ENCODE measurements at regions not wholly inside any gene's neighbourhood (a gene's known extent, or its start where the extent isn't known, plus 50 kb on each side); places are given as distances from the start of the nearest gene placed in this dataset.

DNA sequence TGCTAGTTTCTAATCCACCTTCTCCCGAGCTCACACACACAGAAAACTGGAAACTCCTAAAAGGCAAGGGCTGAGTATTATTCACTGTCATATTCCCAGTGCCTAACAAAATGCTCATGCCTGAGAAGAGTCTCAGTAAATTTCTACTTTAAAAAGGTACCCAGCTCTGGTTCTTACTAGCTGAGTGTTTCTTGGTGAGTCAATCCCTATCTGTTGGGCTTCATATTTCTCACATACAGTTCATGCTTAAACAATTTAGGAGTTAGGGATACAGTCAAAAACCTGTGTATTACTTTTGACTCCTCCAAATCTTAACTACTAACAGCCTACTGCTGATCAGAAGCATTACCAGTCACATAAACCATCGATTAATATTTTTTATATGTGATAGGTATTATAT, 204.9 kb downstream of the EN1 start:
- TF ChIP-seq POLR2A (IDR thresholded peaks at IDR 0.05; ENCODE audit: extremely low read depth, insufficient read length) (no peak), MYC (IDR thresholded peaks at IDR 0.05; ENCODE audit: low read depth, low read length) (no peak)
- TF ChIP-seq, protein P1, sequence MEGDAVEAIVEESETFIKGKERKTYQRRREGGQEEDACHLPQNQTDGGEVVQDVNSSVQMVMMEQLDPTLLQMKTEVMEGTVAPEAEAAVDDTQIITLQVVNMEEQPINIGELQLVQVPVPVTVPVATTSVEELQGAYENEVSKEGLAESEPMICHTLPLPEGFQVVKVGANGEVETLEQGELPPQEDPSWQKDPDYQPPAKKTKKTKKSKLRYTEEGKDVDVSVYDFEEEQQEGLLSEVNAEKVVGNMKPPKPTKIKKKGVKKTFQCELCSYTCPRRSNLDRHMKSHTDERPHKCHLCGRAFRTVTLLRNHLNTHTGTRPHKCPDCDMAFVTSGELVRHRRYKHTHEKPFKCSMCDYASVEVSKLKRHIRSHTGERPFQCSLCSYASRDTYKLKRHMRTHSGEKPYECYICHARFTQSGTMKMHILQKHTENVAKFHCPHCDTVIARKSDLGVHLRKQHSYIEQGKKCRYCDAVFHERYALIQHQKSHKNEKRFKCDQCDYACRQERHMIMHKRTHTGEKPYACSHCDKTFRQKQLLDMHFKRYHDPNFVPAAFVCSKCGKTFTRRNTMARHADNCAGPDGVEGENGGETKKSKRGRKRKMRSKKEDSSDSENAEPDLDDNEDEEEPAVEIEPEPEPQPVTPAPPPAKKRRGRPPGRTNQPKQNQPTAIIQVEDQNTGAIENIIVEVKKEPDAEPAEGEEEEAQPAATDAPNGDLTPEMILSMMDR (IDR thresholded peaks at IDR 0.05; ENCODE audit: low read depth, low read length), result no peak
- TF ChIP-seq, protein P2, sequence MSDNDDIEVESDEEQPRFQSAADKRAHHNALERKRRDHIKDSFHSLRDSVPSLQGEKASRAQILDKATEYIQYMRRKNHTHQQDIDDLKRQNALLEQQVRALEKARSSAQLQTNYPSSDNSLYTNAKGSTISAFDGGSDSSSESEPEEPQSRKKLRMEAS (IDR thresholded peaks at IDR 0.05; ENCODE audit: low read depth, low read length), result no peak
